DOHH2 (cell line): ENCODE measurements at regions not wholly inside any gene's neighbourhood (a gene's known extent, or its start where the extent isn't known, plus 50 kb on each side); places are given as distances from the start of the nearest gene placed in this dataset.

Experiments used
- H3F3A ChIP-seq: fragments of 200-600 bp; sonication (generic), shearing (Covaris generic); 2 replicates; pipeline ENCODE4 v1.6.0; 2016; ENCODE audit warnings: antibody characterized with exemption, mild to moderate bottlenecking; ENCODE audit not compliant: control insufficient read depth, insufficient read depth
- H3K27ac ChIP-seq: fragments of 200-600 bp; sonication (generic); 2 replicates; pipeline ENCODE4 v1.5.1; 2014; ENCODE audit warnings: low read depth, mild to moderate bottlenecking, low read length, moderate library complexity
- H3K27me3 ChIP-seq: fragments of 200-600 bp; sonication (generic); 2 replicates; pipeline ENCODE4 v1.6.1; 2014; ENCODE audit warnings: mild to moderate bottlenecking, low read length, mixed read lengths; ENCODE audit not compliant: control insufficient read depth
- H3K36me3 ChIP-seq: fragments of 200-600 bp; sonication (generic); 2 replicates; pipeline ENCODE4 v1.6.1; 2014; ENCODE audit warnings: mild to moderate bottlenecking, low read length, moderate library complexity, mixed read lengths; ENCODE audit not compliant: control insufficient read depth
- H3K4me1 ChIP-seq: fragments of 200-600 bp; sonication (generic); 2 replicates; pipeline ENCODE4 v1.6.1; 2014; ENCODE audit warnings: mild to moderate bottlenecking, low read length, mixed read lengths; ENCODE audit not compliant: control insufficient read depth
- H3K4me2 ChIP-seq: fragments of 200-600 bp; sonication (generic); 2 replicates; pipeline ENCODE4 v1.6.0; 2014; ENCODE audit warnings: mild to moderate bottlenecking, low read length, moderate library complexity
- H3K4me3 ChIP-seq: fragments of 200-600 bp; sonication (generic); 2 replicates; pipeline ENCODE4 v1.5.1; 2014; ENCODE audit warnings: mild to moderate bottlenecking, low read length, mixed read lengths
- H3K79me2 ChIP-seq: fragments of 200-600 bp; sonication (generic); 2 replicates; pipeline ENCODE4 v1.6.1; 2014; ENCODE audit warnings: mild to moderate bottlenecking, low read length, mixed read lengths; ENCODE audit not compliant: control insufficient read depth
- H3K9me2 ChIP-seq: fragments of 200-600 bp; sonication (generic); replicated peaks from 2 replicates; pipeline ENCODE4 v1.6.1; 2014; ENCODE audit warnings: mild to moderate bottlenecking, low read length, mixed read lengths; ENCODE audit not compliant: control insufficient read depth
- H3K9me3 ChIP-seq: fragments of 200-600 bp; sonication (generic); 2 replicates; pipeline ENCODE4 v1.6.1; 2014; ENCODE audit warnings: antibody characterized with exemption, low read length, mixed read lengths; ENCODE audit not compliant: control insufficient read depth, insufficient read depth
- H4K20me1 ChIP-seq: fragments of 200-600 bp; sonication (generic); 2 replicates; pipeline ENCODE4 v1.6.0; 2014; ENCODE audit warnings: low read depth, mild to moderate bottlenecking, antibody characterized with exemption, low read length, moderate library complexity; ENCODE audit not compliant: control insufficient read depth, insufficient read depth
- EZH2phosphoT487 ChIP-seq: fragments of 200-600 bp; sonication (generic); IDR thresholded peaks from 2 replicates; pipeline ENCODE4 v1.6.1; 2017; ENCODE audit warnings: borderline replicate concordance, mild to moderate bottlenecking, antibody characterized with exemption, low read length, moderate library complexity, mixed read lengths
- TF ChIP-seq, protein P1 (sequence below): fragments of 200-600 bp; sonication (generic); IDR thresholded peaks from one replicate; pipeline ENCODE4 v1.5.1; 2014; ENCODE audit warnings: antibody characterized with exemption, mild to moderate bottlenecking, low read depth, low read length; ENCODE audit not compliant: poor library complexity, severe bottlenecking

- no peak overlapping the region for H3K4me2 ChIP-seq
Measured at GRCh38 chr3:102576651-102577050, 141.8 kb downstream of the ZPLD1 start.

GRCh38 chr3:102577082-102577789 lies 142.4 kb downstream of the ZPLD1 start:
- H3K27me3 ChIP-seq: no peaks in the 10 kb centered on the region
- H3K4me3 ChIP-seq: no peak overlapping the region
- H3F3A ChIP-seq: no peaks in the 10 kb centered on the region
- H3K9me2 ChIP-seq: no peaks in the 10 kb centered on the region
- H3K9me3 ChIP-seq: no peaks in the 10 kb centered on the region
- no peaks in the 10 kb centered on the region for H4K20me1 ChIP-seq
- no peaks in the 10 kb centered on the region for H3K4me1 ChIP-seq
- no peaks in the 10 kb centered on the region for H3K36me3 ChIP-seq
- no peak overlapping the region for H3K27ac ChIP-seq
- no peak for TF ChIP-seq EZH2phosphoT487
- TF ChIP-seq, protein P1, sequence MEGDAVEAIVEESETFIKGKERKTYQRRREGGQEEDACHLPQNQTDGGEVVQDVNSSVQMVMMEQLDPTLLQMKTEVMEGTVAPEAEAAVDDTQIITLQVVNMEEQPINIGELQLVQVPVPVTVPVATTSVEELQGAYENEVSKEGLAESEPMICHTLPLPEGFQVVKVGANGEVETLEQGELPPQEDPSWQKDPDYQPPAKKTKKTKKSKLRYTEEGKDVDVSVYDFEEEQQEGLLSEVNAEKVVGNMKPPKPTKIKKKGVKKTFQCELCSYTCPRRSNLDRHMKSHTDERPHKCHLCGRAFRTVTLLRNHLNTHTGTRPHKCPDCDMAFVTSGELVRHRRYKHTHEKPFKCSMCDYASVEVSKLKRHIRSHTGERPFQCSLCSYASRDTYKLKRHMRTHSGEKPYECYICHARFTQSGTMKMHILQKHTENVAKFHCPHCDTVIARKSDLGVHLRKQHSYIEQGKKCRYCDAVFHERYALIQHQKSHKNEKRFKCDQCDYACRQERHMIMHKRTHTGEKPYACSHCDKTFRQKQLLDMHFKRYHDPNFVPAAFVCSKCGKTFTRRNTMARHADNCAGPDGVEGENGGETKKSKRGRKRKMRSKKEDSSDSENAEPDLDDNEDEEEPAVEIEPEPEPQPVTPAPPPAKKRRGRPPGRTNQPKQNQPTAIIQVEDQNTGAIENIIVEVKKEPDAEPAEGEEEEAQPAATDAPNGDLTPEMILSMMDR: no peak
- no peak overlapping the region for H3K4me2 ChIP-seq
- no peaks in the 10 kb centered on the region for H3K79me2 ChIP-seq

More at GRCh38 chr3:102576651-102577050, 141.8 kb downstream of the ZPLD1 start:
- Histone ChIP-seq H4K20me1 (no peaks in the 10 kb centered on the region), H3F3A (no peaks in the 10 kb centered on the region), H3K27me3 (no peaks in the 10 kb centered on the region), H3K9me3 (no peaks in the 10 kb centered on the region), H3K9me2 (no peaks in the 10 kb centered on the region), H3K36me3 (no peaks in the 10 kb centered on the region), H3K4me1 (no peaks in the 10 kb centered on the region), H3K27ac (no peak overlapping the region), H3K79me2 (no peaks in the 10 kb centered on the region), H3K4me3 (no peak overlapping the region)
- TF ChIP-seq, protein P1: no peak
- no peak for TF ChIP-seq EZH2phosphoT487

- Histone ChIP-seq H3F3A (no peaks in the 10 kb centered on the region), H3K4me1 (no peaks in the 10 kb centered on the region), H4K20me1 (no peaks in the 10 kb centered on the region), H3K27me3 (no peaks in the 10 kb centered on the region), H3K36me3 (no peaks in the 10 kb centered on the region), H3K9me2 (no peaks in the 10 kb centered on the region), H3K4me2 (no peak overlapping the region), H3K9me3 (no peaks in the 10 kb centered on the region), H3K4me3 (no peak overlapping the region), H3K79me2 (no peaks in the 10 kb centered on the region), H3K27ac (no peak overlapping the region)
- no peak for TF ChIP-seq EZH2phosphoT487
- TF ChIP-seq, protein P1: no peak
Measured at GRCh38 chr3:102580760-102581159, 145.9 kb downstream of the ZPLD1 start.
